NCI-H774 (cell line): ENCODE measurements at regions not wholly inside any gene's neighbourhood (a gene's known extent, or its start where the extent isn't known, plus 50 kb on each side); places are given as distances from the start of the nearest gene placed in this dataset.

ENCODE experiments used
- DNase-seq: peaks from one replicate; lab custom pipeline; 2025; lab: John Stamatoyannopoulos, UW

DNA sequence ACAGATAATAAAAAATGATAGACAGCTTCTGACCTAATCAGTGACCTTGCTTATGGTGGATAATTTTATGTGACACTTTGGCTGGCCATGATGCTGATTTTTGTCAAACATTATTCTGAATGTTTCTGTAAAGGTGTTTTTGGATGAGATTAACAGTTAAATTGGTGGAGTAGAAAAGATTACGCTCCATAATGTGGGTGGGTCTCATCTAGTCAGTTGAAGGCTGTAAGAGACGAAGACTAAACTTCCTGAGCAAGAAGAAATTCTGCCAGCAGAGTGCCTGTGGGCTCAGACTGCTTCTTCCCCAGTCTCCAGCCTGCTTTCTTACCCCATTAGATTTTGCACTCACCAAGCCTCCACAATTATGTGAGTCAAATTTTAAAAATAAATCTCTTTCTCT, 214.9 kb upstream of the ITGA4 start:
- no peak for DNase-seq

DNA sequence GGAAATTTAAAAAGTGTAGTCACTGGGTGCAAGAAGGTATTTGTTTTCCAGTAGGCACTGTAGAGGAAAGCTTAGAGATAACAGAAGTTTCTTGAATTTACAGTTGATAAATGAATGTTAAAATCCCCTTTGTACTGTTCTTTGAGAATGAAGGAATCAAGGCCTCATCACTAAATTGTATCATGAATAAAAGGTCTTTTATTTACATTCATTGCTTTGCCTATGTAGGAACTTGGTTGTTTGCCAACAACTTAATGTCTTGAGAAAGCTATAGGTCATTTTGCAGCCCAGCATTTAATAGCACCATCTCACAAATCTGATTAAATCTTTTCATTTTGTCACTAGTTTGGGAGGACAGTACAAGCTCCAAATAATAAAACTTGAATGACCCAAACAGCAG, 213.9 kb upstream of the ITGA4 start:
- no peak for DNase-seq

DNA sequence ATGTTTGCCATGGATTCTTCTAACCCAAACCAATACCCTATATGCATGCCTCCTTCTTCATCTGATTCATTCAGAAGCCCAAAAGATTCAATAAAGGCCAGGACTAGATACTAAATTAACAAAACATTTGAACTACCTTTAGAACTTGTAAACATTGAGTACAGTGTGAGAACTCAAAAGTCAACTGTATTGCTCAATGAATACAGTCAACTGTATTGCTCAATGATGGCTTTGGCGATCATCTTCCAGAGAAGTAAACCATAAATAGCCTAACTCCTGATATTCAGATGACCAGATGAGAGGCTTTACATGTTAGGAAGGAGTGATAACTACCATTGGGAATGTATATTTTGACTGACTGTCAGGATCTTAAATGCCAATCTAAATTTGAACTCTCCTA, 206.5 kb upstream of the ITGA4 start:
- no peak for DNase-seq

DNA sequence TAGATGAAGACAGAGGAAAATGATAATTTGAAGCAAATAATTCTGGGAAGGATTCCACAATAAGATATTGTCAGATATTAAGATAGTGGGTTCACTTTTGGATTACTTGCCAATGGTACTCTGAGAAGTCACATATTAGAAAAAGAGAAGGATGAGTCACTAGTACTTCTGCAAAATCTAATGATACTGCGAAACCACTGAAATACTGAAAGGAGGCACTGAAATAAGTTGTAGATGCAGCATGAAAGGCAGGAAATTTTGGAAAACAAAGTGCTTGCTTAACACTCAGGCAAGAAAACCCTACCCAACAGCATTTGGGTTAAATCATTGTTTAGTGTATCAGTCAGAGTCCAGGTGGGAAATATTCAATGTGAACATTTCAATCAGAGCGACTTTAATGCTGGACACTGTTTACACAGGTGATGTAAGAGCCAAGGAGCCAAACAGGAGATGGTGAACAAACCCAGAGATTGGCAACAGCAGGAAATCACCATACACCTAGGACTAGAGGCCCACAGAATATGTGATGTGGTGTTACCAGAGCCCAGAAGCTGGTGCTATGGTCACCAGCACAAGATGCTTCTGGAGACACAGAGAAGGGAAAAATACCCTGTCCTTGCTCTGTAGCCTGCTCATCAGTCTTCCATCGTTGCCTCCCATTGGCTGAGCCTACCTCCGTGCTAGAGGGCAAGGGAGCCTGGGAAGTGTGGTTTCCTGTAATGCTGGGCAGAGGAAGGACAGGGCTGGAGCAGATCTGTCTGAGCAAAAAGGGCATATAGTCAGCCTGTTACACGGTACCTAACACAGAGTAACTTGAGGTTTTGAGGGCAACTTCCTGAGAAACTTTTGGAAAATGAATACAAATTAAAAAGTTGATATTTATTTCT, 204.7 kb upstream of the ITGA4 start:
- DNase-seq, result no peak

DNA sequence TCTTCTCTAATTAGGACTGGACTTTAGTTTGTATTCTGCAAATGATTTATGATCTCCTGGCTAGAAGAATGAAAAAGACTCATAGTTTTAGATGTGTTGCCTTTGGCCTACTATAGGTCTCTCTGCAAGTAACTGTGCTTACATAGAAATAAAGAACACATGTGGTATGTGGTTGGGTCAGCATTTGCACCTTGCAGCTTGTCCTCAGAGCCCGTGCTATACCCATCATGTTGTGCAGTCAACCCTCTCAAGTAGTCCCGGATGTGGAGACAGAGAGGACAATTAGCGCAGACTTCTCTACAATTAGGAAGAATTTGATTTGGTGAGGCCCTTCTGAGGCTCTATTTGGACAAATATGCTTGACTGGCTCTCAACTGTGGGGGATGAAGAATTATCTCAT, 203.7 kb upstream of the ITGA4 start:
- DNase-seq, result no peak

DNA sequence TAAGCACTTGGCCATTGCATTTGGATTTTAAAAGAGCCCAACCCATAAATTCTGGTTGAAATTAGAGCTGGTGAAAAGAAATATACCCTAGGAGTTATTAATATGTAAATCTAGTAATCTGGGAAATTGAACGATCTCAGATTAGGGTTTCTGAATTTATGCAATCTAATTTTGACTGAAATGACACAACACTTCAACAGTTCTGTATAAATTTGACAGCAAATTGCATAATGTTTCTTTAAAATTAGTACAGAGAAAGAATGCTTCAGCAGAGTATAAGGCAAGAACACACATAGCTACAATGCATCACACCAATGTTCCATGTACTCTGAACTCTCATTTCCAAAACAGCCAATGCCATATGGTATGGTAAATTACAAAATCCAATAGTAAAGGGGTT, 201.5 kb upstream of the ITGA4 start:
- no peak for DNase-seq

DNA sequence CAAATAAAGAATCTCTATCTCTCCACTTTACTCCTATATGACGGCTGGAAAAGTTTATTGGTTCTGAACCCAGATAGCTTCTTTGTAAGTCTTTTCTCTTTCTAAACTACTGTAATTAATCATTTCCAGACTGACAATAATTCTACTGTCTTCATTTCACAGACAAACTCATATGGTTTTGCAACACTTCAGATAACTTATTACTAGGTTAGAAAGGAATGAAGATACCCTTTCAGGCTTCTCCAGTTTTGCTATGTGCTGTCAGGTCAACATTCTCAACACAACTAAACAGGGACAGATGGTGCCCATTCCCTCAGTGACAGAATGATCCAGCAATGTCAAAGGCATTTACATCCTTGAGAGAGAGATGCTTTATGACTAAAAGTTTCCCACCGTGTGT, 198.5 kb upstream of the ITGA4 start:
- no peak for DNase-seq

DNA sequence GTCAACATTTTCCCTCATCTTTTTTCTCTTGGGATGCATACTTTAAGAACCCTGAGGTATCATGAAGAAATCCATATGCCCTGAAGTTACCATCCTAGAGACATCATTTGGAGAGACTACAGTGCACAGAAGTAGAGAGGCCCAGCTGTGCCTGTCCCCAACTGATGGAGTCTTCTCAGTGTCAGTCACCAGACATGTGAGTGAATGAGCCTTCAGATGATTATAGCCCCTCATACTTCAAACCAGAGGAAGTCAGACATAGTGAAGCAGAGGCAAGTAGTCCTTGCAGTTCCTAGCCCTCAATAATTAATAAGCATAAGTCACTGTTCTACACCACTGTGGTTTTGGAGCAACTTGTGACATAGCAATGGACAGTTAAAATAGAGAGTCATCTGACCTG, 194.4 kb upstream of the ITGA4 start:
- no peak for DNase-seq

DNA sequence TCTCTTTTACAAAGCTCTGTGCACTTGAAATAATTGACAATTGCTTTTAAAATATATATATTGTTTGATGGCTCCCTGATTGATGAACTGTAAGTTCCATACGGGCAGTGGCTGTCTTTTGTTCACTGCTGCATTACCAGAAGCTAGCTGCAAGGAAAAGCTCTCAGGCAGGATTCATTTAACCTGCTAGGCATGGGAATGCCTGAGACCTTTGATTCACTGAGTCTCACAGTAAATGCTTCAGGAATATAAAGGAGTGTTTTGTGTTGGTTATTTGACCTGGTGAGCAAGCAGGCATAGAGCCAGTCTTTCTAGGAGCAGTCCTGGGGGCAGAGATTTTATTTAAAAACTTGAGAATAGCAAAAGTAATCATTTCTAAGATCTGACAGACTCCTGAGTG, 193.2 kb upstream of the ITGA4 start:
- DNase-seq, result no peak

DNA sequence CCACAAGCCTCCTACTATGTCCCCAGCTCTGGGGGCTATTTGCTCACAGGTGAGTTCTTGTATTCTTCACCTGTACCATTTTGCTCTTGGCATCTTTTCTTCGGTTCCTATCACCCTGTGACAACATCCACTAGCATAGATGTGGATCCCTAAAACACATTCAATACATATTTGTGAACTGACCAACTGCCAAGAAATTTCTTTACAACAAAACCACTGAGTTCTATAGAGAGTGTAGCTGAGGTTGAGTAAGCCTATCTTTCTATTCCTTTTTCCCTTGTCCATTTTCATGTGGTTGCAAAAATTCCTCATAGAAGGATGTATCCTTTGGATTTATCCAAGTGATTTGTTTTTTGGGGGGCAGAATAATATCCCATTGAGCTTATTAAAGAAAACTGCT, 192.7 kb upstream of the ITGA4 start:
- no peak for DNase-seq

DNA sequence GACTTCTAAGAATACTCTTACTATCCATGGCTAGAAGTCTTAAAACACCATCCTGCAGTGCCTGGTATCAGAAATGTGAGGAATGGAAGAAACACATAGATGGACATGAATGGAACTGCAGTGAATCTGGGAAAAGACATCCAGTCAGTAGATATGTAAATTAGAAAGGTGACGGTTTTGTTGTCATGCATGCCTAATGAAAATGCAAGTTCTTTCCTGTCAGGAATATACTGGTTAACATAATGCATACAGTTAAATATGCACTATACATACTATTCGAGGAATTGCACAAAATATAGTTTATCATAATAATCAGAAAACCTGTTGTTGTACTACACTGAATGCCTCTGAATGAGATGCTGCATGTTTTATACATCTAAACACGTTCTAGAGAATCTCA, 190.6 kb upstream of the ITGA4 start:
- DNase-seq, result no peak

DNA sequence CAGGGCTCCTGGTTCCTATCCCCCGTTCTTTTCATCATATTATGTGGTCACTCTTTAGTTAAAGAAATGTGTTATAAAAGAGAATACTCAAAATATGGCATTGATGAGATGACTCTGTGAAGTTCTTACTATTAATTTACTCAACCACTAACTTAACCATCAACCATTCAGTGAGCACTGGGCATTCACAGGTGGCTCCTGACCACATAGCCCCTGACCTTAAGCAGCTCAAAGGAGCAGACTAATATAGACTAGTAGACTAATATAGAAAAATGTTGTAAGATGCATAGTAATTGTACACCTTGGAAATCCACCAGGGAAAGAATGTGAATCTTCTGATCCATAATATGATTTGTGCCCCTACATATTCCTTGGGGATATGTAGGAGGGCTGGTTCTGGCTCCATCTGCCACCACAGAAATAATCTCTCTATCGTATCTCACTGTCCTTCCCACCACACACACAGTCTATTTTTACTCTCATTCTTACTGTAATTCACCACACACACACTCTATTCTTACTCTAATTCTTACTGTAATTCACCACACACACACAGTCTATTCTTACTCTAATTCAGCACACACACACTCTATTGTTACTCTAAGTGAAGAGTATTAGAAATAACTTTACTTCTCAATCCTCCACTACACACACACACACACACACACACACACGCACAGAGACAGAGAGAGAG, 188.9 kb upstream of the ITGA4 start:
- no peak for DNase-seq

DNA sequence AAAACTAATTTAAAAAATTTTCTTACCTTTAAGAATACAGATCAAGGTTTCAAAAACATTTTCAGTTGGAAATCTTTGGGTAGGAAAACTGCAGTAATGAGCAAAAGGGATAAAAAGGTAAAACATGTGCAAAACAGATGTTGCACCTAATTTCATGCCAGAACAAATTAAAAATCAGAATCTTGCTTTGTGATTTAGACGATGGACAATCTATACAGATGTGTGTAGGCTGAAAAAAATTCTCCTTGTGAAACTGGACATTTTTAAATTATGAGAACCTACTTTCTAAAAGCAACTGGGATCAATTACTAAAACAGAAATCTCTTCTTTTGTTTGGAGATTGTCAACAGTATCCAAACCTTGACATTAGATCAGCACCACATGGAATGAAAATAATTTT, 183.2 kb upstream of the ITGA4 start:
- DNase-seq, result no peak

DNA sequence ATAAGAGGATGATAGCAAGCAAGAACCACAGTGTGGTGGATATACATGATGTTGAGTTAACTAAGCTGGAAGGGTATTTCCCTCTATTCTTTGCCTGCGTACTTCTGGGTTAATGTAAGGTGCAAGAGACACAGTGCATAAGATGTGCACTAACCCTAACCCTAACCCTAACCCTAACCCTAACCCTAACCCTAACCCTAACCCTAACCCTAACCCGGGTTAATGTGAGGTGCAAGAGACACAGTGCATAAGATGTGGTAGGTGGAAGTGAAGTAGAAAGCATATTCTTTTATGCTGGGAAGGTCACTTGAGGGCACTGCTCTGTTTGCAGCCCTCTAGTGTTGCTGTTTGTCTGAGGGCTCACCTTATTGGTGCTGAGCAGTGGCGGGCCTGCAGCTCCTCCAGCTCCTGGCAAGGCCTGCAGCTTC, 181.5 kb upstream of the ITGA4 start:
- no peak for DNase-seq

DNA sequence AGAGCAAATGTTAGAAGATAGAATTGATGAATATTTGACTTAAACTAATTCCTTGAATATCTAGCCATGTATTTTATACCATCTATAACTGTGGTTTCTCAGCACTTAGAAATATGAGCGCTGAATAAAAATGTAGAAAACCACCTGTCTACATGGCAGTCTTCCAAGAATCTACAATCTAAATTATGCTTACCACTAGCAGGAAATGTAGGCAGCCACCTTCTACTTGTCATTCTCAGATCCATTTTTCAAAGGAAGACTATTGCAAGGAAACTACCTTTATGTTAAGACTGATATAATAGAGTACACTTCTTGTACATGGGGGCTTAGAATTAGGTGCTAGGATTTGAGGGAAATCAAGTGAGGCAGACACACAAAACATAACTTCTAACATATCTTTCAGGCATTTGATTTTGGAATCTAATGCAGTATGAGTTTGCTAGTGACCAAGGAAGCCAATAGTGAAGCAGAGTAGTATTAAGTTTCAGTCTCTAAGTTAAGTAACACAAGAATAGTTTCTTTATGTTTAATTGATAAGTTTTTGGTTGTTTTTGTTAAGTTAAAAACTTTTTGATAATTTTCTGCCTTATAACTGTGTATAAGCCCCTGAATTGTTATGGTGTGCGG, 175.9 kb upstream of the ITGA4 start:
- DNase-seq, result no peak

DNA sequence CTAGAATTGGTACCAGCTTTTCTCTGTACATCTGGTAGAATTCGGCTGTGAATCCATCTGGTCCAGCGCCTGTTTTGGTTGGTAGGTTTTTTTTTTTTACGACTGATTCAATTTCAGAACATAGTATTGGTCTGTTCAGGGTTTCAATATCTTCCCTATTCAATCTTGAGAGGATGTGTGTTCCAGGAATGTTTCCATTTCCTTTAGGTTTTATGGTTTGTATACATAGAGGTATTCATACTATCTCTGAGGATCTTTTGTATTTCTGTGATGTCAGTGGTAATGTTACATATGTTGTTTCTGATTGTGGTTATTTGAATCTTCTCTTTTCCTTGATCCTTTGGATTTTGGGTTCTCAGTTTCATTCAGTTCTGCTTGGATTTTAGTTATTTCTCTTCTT, 172.1 kb upstream of the ITGA4 start:
- no peak for DNase-seq

DNA sequence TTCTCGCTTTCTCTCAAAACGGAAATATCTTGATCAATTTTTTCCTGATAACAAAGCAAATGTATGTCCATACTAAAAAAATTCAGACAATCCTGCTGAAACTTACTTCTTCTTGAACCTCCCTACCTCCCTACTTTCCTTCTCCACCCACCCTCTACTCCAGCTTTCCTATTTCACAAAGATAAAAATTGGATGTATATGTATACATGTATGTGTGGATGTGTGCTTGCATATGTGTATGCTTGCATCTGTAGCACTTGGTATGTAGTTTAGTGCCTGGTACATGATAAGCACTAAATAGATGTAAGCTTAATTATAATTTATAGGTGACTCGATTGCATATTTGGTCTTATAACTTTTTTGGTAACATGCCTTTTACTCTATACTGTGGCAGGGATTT, 167.5 kb upstream of the ITGA4 start:
- DNase-seq, result no peak

DNA sequence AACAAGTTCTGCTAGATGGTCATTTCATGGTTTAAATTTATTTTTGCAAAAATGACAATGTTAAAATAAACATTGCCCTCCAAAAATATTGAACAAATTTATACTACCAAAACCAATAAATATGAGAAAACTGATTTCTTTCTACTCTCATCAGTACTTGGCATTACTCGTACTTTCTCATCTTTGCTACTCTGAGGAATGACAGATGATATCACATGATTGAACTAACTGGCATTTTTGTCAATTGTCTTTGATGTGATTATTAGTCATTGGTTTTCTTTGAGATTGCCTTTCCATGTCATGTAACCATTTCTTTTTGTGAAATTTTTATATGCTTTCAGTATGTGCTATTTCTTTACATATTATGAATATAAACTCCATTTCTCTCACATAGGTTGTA, 167.0 kb upstream of the ITGA4 start:
- no peak for DNase-seq

DNA sequence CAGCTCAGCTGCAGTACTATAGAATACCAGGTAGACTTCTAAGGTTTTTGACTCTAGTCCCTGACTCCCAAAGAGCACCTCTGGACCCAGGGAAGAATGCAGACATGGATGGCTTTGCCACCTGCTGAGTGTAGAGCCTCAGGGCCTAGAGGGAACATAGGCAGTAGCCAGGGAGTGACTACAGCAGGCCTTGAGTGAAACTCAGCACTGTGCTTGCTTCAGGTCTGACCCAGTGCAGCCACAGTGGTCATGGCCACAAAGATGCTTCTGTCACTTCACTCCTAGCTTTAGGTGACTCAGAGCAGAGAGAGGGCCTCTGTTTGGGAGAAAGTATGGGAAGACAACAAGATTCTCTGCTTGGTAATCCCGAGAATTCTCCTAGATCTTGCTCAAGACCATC, 162.2 kb upstream of the ITGA4 start:
- DNase-seq, result no peak

DNA sequence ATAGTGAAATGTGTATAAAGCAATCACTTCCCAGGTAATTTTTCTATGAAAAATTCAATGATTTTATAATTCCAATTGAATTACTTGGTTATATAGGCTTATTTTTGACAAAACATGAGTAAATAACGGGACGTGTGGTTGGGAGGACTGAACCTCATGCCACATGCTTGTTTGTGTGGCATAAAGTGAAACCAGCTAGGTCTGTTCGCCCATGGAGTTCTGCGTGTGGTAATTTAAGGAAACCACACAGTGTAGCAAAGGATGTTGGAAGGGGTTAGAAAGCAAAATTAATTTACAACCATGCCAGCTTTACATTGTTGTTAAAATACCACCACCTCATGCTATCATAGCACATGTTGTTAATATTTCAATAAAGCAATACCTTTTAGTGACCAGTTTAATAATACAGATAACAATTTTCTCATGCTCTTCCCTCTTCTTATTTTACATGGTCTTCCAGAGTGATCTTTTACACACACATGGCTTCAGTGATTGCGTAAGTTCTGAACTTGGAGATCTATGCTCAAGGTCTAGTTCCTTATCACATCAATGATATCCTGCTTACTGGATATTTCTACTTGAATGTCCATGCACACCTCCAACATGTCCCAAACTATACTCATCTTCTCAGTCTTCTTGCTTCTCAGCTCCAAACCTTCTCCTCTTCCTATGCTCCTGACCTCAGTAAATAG, 156.4 kb upstream of the ITGA4 start:
- no peak for DNase-seq

DNA sequence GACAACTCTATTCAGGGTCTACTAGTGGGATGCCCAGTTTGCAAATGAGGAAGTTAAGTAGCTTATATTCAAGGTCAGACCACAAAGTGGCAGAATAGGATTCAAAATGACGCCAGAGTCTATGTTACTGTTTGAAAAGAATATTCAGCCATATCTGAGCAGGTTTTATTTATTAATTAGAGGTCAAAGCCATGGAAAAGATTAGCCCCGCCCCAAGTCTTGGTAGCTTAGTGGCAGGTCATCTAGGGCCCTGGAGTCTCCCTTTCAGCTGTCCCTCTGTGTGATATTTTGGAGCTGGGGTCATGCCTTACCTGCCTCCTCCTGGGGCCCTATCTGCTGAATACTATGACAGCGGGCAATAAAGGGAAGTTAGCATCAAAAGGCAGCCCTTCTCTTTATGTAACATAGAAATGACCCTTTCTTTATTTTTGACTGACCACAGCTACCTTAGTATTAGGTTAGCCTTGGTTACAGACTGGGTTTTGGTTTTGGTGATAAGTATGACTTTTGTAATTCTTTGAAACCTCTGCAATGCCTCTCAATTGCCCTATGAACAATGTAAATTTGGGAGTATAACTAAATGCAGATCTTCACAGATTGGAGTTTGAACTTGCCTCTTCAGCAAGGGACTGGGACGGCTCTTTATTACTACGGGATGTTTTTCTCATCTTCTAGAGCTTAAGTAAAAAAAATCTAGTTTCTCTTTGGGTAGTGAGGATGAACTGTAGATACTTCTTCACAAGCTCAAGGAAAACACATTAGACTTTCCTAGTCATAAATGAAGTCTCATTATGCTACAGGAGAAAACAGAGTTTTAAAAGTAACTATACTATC, 153.0 kb upstream of the ITGA4 start:
- no peak for DNase-seq
